RWPE1 (cell line): ENCODE measurements at regions not wholly inside any gene's neighbourhood (a gene's known extent, or its start where the extent isn't known, plus 50 kb on each side); places are given as distances from the start of the nearest gene placed in this dataset.

ENCODE experiments used
- CTCF ChIA-PET: fragments of 350-600 bp; sonication (Branson Sonifier 250); formaldehyde crosslinking; extraction: SDS; loops from one replicate; lab custom pipeline; 2021; lab: Yijun Ruan, JAX
- POLR2A ChIA-PET: fragments of 400-600 bp; formaldehyde crosslinking; extraction: SDS; loops from one replicate; lab custom pipeline; 2020; ENCODE audit warnings: antibody characterized with exemption; ENCODE audit not compliant: low non-redundant PET; lab: Yijun Ruan, JAX
- DNase-seq: peaks from one replicate; pipeline ENCODE4 v3.0.0; 2012; ENCODE audit warnings: low spot score
- H3K27ac ChIP-seq: fragments of 450-650 bp; 2 replicates; pipeline ENCODE4 v1.5.1; 2017
- TF ChIP-seq, protein P1 (sequence below): fragments of 450-650 bp; conservative IDR thresholded peaks from 2 replicates; pipeline ENCODE4 v1.5.1; 2017; ENCODE audit warnings: low read depth, mild to moderate bottlenecking

DNA sequence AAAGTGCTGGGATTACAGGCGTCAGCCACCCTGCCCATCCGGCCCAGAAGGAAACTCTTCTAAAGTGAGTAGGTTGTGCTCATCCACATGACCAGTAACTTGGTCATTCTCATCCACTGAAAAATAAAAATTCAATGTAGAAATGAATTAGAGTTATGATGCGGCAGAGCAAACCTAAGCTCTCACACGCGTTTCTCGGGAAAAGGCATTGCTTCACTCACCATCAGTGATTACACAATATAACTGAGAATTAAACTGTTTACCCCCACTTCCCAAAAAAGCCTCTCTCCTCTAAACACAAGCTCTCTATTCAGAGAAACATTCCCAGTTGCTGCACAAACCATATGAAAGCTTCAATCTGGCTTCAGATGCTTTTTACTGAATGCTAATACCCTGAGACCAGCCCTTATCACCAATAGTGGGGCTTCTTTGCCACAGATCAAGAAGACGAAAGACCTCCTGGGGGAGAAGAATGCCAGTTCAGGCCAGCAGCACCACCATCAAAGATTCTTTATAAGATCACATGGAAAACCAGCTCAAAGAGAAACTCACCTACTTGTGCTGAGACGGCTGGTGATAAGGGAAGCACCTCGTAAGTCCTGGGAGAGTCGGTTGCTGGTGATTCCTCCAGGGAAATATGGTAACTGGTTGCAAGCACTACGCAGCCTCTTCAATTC, 121.5 kb upstream of the SFSWAP start:
- DNase-seq, result no peak
- ChIA-PET POLR2A (no interaction called here), CTCF (interaction anchor here (0.5 kb wide), 1 partner anchor 1436 kb away, joined by 5 read pairs; no protein-coding TSS in a partner anchor)
- TF ChIP-seq, protein P1, sequence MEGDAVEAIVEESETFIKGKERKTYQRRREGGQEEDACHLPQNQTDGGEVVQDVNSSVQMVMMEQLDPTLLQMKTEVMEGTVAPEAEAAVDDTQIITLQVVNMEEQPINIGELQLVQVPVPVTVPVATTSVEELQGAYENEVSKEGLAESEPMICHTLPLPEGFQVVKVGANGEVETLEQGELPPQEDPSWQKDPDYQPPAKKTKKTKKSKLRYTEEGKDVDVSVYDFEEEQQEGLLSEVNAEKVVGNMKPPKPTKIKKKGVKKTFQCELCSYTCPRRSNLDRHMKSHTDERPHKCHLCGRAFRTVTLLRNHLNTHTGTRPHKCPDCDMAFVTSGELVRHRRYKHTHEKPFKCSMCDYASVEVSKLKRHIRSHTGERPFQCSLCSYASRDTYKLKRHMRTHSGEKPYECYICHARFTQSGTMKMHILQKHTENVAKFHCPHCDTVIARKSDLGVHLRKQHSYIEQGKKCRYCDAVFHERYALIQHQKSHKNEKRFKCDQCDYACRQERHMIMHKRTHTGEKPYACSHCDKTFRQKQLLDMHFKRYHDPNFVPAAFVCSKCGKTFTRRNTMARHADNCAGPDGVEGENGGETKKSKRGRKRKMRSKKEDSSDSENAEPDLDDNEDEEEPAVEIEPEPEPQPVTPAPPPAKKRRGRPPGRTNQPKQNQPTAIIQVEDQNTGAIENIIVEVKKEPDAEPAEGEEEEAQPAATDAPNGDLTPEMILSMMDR, result no peak
- H3K27ac ChIP-seq, result no peak overlapping the region

DNA sequence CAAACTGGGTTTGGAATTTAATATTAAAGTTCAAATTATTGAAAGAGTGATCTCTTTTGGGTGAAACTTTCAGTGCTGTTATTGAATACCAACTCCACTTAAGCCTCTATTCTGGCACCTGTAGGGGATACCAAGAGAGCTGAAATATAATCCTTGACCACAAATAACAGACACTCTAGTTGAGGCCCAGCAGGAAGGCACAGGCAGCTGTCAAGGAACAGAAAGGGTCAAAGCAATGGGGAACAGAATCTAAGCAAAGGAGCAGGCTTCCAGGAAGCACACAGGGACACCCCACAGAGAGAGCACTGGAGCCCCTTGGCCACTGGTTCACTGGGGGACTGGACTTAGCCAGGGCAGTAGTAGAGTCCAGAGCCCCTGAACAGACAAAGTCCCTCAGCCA, 120.9 kb upstream of the SFSWAP start:
- DNase-seq, result no peak
- ChIA-PET CTCF (no interaction called here), POLR2A (no interaction called here)
- no peak overlapping the region for H3K27ac ChIP-seq
- TF ChIP-seq, protein P1, result no peak

DNA sequence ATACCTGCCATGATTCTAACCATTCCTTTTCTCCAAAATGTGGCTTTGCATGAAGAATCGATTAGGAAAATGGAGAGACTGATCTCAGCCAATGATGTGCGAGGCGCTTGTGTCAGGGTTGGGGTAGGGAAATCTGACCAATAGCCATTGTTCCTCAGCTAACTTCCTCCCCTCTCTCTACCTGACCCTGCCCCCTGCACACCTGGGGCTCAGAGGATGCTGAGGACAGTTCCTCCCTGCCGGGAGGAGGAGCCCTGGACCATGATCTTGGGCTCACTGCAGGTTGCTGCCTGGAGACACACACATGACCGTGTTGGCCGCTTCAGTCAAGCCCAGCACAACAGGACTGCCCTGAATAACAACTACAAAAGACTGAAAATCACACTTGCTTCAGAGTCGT, 119.8 kb upstream of the SFSWAP start:
- no peak overlapping the region for H3K27ac ChIP-seq
- TF ChIP-seq, protein P1, result no peak
- ChIA-PET CTCF (interaction anchor here (0.6 kb wide), 1 partner anchor 335 kb away, joined by 3 read pairs; no protein-coding TSS in a partner anchor), POLR2A (no interaction called here)
- DNase-seq, result no peak

DNA sequence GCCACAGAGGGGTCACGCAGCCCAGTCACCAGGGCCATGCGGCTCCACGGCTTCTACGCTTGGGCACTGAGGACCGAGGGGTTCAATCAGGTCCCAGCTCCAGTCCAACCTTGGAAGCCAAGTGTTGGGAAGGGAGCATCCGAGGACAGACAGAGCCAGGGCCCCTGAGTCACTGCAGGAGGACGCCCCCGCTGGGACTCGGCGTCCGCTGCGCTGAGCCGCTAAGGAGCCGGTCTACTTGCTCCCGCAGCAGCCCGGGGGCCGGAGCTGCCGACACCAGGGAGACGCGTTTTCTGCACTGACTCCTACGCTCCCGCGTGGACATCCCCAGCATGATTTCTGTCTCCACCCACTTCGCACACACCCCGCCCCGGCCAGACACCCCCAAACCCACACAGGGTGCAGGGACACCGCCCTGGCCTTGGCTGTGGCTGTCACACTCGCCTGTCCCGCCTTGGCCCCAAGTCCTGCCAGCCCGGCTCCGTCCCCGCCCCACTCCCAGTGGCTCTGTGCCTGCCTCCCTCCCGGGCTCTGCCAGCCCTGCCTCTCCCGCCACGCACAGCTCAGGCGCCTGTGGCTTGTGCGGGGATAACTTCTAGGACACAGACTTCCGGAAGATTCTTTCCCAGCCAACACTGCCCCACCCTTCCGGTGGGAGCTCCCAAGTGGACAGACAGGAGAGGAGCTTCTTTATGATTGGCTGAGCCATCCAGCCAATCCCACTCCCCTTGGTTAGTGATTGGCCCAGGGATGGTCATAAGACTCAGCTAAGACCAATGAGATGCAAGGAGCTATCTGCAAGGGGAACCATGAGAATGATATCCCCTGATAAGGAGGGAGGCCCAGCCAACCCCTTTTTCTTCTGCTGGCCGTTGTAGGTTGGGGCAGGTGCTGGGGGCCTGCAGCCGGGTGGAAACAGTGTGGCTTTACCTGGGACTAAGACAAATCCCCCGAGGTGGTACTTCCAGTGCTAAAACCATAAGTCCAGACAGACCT, 118.9 kb upstream of the SFSWAP start:
- ChIA-PET CTCF (interaction anchor here (0.8 kb wide), 1 partner anchor 130 kb away, joined by 3 read pairs; no protein-coding TSS in a partner anchor), POLR2A (no interaction called here)
- no peak for DNase-seq
- TF ChIP-seq, protein P1, result no peak
- no peak overlapping the region for H3K27ac ChIP-seq

DNA sequence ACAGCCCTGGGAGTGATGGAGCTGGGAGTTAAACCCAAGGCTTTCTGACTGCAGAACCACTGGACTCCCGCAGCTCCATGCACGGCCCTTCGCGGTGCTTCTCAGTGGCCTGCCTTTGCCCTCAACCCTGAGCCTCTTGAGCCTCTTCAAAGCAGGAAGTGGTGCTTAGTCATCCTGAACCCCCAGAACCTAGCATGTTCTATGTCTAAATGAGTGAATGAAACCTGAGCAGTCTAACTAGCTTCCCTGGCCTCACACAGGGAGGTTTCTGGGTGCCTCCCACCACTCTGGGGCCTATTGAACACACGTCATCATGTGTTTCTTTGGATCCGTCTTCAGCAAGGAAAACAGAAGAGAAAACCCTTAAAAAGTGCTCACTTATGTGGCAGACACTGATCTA, 117.9 kb upstream of the SFSWAP start:
- ChIA-PET POLR2A (no interaction called here), CTCF (interaction anchor here (0.8 kb wide), 1 partner anchor 129 kb away, joined by 3 read pairs; no protein-coding TSS in a partner anchor)
- no peak overlapping the region for H3K27ac ChIP-seq
- DNase-seq, result no peak
- TF ChIP-seq, protein P1, result no peak

DNA sequence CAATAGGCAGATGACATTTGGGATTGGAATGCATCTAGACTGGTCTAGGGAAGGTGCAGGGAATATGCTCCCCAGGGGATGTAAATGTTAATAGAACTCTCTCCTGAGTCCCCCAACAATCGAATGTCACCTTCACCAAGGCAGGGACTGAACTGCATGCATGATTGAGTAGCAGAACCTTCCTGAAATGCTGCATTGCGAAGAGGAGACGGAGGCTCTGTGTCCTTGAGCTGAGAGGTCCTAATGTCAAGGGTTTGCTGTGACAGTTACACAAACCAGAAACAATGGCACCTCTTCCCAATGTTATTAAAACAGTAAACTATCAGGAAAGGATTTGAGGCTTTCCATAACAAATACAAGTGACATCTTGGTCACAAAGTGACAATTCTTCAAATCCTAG, 117.5 kb upstream of the SFSWAP start:
- ChIA-PET CTCF (interaction anchor here (0.8 kb wide), 1 partner anchor 128 kb away, joined by 3 read pairs; no protein-coding TSS in a partner anchor), POLR2A (no interaction called here)
- TF ChIP-seq, protein P1, result no peak
- no peak overlapping the region for H3K27ac ChIP-seq
- DNase-seq, result no peak
